Liver (tissue), 8 donors: ENCODE measurements at regions not wholly inside any gene's neighbourhood (a gene's known extent, or its start where the extent isn't known, plus 50 kb on each side); places are given as distances from the start of the nearest gene placed in this dataset.

Experiments used
- DNase-seq: peaks from one replicate; pipeline ENCODE4 v3.0.0-alpha.2; 2017; ENCODE audit warnings: low spot score
- H3K27ac ChIP-seq, 2 donors: one replicate each; pipeline ENCODE4 v1.7.0; 2013; ENCODE audit warnings: inconsistent platforms in 2 of 2, low read length in 2 of 2, control low read depth in 1 of 2, low read depth in 1 of 2, mild to moderate bottlenecking in 1 of 2
- H3K27me3 ChIP-seq, 4 donors: one replicate each; pipeline versions ENCODE4 v1.6.1 to v1.7.0; 2013; ENCODE audit warnings: low read length in 3 of 4, inconsistent platforms in 1 of 4, mild to moderate bottlenecking in 1 of 4, moderate library complexity in 1 of 4; ENCODE audit not compliant: control insufficient read depth in 4 of 4, insufficient read depth in 4 of 4
- H3K36me3 ChIP-seq, 4 donors: one replicate each; pipeline versions ENCODE4 v1.6.1 to v1.7.0; 2013; ENCODE audit warnings: low read length in 3 of 4, mild to moderate bottlenecking in 3 of 4, low read depth in 1 of 4, moderate library complexity in 1 of 4; ENCODE audit not compliant: control insufficient read depth in 4 of 4, insufficient read depth in 3 of 4
- H3K4me1 ChIP-seq, 4 donors: one replicate each; pipeline versions ENCODE4 v1.6.1 to v1.7.0; 2013; ENCODE audit warnings: low read length in 3 of 4, mild to moderate bottlenecking in 3 of 4, moderate library complexity in 1 of 4; ENCODE audit not compliant: control insufficient read depth in 4 of 4, insufficient read depth in 4 of 4
- H3K4me3 ChIP-seq, 3 donors: one replicate each; pipeline versions ENCODE4 v1.6.1 to v1.7.0; 2013; ENCODE audit warnings: low read length in 3 of 3, control low read depth in 1 of 3, low read depth in 1 of 3, mild to moderate bottlenecking in 1 of 3
- H3K9ac ChIP-seq, 2 donors: one replicate each; pipeline ENCODE4 v1.7.0; 2013; ENCODE audit warnings: low read length in 2 of 2, mild to moderate bottlenecking in 2 of 2, moderate library complexity in 2 of 2, control low read depth in 1 of 2, low read depth in 1 of 2
- H3K9me3 ChIP-seq, 4 donors: one replicate each; pipeline versions ENCODE4 v1.6.1 to v1.7.0; 2013; ENCODE audit warnings: low read length in 3 of 4; ENCODE audit not compliant: control insufficient read depth in 4 of 4
- EGR1 ChIP-seq, 2 donors: IDR thresholded peaks; 2 replicates each; pipeline ENCODE4 v1.6.1; 2016 to 2018; ENCODE audit warnings: antibody characterized with exemption in 2 of 2, low read depth in 2 of 2
- FOXA1 ChIP-seq: IDR thresholded peaks from 2 replicates; pipeline ENCODE4 v1.6.1; 2016; ENCODE audit warnings: antibody characterized with exemption
- FOXA2 ChIP-seq: IDR thresholded peaks from 2 replicates; pipeline ENCODE4 v1.6.1; 2016; ENCODE audit warnings: antibody characterized with exemption
- GABPA ChIP-seq, 2 donors: IDR thresholded peaks in 1 of 2; conservative IDR thresholded peaks in 1 of 2; 2 replicates each; pipeline ENCODE4 v1.6.1; 2016; ENCODE audit warnings: antibody characterized with exemption in 2 of 2, mild to moderate bottlenecking in 1 of 2, moderate library complexity in 1 of 2
- HNF4A ChIP-seq, 2 donors: conservative IDR thresholded peaks; 2 replicates each; pipeline ENCODE4 v1.6.1; 2016; ENCODE audit warnings: antibody characterized with exemption in 2 of 2, mild to moderate bottlenecking in 2 of 2
- HNF4G ChIP-seq: IDR thresholded peaks from 2 replicates; pipeline ENCODE4 v1.6.1; 2016; ENCODE audit warnings: antibody characterized with exemption
- JUND ChIP-seq, 2 donors: IDR thresholded peaks; 2 replicates each; pipeline ENCODE4 v1.6.1; 2016; ENCODE audit warnings: antibody characterized with exemption in 2 of 2
- MAX ChIP-seq: IDR thresholded peaks from 2 replicates; pipeline ENCODE4 v1.6.1; 2016; ENCODE audit warnings: antibody characterized with exemption
- NR2F2 ChIP-seq: IDR thresholded peaks from 2 replicates; pipeline ENCODE4 v1.6.1; 2016; ENCODE audit warnings: antibody characterized with exemption
- RAD21 ChIP-seq, 2 donors: IDR thresholded peaks; 2 replicates each; pipeline ENCODE4 v1.6.1; 2016; ENCODE audit warnings: antibody characterized with exemption in 2 of 2, mild to moderate bottlenecking in 2 of 2
- RXRA ChIP-seq, 2 donors: IDR thresholded peaks; 2 replicates each; pipeline ENCODE4 v1.6.1; 2017 to 2018; ENCODE audit warnings: antibody characterized with exemption in 2 of 2, mild to moderate bottlenecking in 1 of 2
- SP1 ChIP-seq: IDR thresholded peaks from 2 replicates; pipeline ENCODE4 v1.6.1; 2018; ENCODE audit warnings: antibody characterized with exemption, mild to moderate bottlenecking
- TAF1 ChIP-seq: conservative IDR thresholded peaks from 2 replicates; pipeline ENCODE4 v1.6.1; 2016; ENCODE audit warnings: antibody characterized with exemption, mild to moderate bottlenecking
- YY1 ChIP-seq: IDR thresholded peaks from 2 replicates; pipeline ENCODE4 v1.6.1; 2016; ENCODE audit warnings: antibody characterized with exemption, mild to moderate bottlenecking
- ZBTB33 ChIP-seq: IDR thresholded peaks from 2 replicates; pipeline ENCODE4 v1.6.1; 2016; ENCODE audit warnings: antibody characterized with exemption
- WGBS: extraction: QIAGEN DNeasy Blood & Tissue Kit; methylation state at CpG from one replicate; pipeline ENCODE4 v1.1.7; 2013; 5-methylcytosine and 5-hydroxymethylcytosine counted together
- TF ChIP-seq, protein P1 (sequence below): IDR thresholded peaks from 2 replicates; pipeline ENCODE4 v1.6.1; 2016; ENCODE audit warnings: antibody characterized with exemption
- TF ChIP-seq, protein P2 (sequence below): fragments of 150-350 bp; IDR thresholded peaks from 2 replicates; pipeline ENCODE4 v1.5.1; 2017; ENCODE audit warnings: improper control_type of control experiment, low read depth, low read length; ENCODE audit not compliant: missing input control
- TF ChIP-seq, protein P3 (sequence below): IDR thresholded peaks from 2 replicates; pipeline ENCODE4 v1.6.1; 2016; ENCODE audit warnings: antibody characterized with exemption, mild to moderate bottlenecking
- donor health status: healthy.
- donor health status: healthy.
- donor health status: healthy.
- donor health status: healthy.
- donor health status: healthy.

DNA sequence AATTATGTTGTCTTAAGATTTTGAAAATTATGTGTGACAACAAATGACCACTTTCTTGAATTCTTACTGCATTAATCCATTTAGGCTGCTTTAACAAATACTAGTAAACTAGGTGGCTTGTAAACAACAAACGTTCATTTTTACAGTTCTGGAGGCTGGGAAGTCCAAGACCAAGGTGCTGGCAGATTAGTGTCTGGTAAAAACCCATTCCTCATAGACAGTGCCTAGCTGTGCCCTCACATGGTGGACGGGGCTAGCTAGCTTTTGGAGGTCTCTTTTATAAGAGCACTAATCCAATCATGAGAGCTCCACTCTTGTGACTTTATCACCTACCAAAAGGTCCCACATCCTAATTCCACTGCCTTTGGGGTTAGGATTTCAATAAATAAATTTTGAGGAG, 425.8 kb downstream of the SPRY1 start:
- no peak overlapping the region for H3K9ac ChIP-seq
- no peaks in the 10 kb centered on the region for H3K27me3 ChIP-seq
- TF ChIP-seq FOXA2 = no peak
- TF ChIP-seq, protein P1, sequence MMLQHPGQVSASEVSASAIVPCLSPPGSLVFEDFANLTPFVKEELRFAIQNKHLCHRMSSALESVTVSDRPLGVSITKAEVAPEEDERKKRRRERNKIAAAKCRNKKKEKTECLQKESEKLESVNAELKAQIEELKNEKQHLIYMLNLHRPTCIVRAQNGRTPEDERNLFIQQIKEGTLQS = no peak
- TF ChIP-seq MAX = no peak
- no peak for TF ChIP-seq ZBTB33
- no peak for TF ChIP-seq JUND (IDR thresholded peaks at IDR 0.05)
- TF ChIP-seq TAF1 = no peak
- no peak for TF ChIP-seq GABPA (IDR thresholded peaks at IDR 0.05 in 1 of 2, conservative IDR thresholded peaks at IDR 0.05 in 1 of 2)
- TF ChIP-seq NR2F2 = no peak
- TF ChIP-seq HNF4G = no peak
- TF ChIP-seq YY1 = no peak
- TF ChIP-seq RAD21 (IDR thresholded peaks at IDR 0.05) = no peak
- no peak for TF ChIP-seq SP1
- TF ChIP-seq, protein P2, sequence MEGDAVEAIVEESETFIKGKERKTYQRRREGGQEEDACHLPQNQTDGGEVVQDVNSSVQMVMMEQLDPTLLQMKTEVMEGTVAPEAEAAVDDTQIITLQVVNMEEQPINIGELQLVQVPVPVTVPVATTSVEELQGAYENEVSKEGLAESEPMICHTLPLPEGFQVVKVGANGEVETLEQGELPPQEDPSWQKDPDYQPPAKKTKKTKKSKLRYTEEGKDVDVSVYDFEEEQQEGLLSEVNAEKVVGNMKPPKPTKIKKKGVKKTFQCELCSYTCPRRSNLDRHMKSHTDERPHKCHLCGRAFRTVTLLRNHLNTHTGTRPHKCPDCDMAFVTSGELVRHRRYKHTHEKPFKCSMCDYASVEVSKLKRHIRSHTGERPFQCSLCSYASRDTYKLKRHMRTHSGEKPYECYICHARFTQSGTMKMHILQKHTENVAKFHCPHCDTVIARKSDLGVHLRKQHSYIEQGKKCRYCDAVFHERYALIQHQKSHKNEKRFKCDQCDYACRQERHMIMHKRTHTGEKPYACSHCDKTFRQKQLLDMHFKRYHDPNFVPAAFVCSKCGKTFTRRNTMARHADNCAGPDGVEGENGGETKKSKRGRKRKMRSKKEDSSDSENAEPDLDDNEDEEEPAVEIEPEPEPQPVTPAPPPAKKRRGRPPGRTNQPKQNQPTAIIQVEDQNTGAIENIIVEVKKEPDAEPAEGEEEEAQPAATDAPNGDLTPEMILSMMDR = no peak
- TF ChIP-seq, protein P3, sequence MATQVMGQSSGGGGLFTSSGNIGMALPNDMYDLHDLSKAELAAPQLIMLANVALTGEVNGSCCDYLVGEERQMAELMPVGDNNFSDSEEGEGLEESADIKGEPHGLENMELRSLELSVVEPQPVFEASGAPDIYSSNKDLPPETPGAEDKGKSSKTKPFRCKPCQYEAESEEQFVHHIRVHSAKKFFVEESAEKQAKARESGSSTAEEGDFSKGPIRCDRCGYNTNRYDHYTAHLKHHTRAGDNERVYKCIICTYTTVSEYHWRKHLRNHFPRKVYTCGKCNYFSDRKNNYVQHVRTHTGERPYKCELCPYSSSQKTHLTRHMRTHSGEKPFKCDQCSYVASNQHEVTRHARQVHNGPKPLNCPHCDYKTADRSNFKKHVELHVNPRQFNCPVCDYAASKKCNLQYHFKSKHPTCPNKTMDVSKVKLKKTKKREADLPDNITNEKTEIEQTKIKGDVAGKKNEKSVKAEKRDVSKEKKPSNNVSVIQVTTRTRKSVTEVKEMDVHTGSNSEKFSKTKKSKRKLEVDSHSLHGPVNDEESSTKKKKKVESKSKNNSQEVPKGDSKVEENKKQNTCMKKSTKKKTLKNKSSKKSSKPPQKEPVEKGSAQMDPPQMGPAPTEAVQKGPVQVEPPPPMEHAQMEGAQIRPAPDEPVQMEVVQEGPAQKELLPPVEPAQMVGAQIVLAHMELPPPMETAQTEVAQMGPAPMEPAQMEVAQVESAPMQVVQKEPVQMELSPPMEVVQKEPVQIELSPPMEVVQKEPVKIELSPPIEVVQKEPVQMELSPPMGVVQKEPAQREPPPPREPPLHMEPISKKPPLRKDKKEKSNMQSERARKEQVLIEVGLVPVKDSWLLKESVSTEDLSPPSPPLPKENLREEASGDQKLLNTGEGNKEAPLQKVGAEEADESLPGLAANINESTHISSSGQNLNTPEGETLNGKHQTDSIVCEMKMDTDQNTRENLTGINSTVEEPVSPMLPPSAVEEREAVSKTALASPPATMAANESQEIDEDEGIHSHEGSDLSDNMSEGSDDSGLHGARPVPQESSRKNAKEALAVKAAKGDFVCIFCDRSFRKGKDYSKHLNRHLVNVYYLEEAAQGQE = no peak
- no peak for TF ChIP-seq EGR1 (IDR thresholded peaks at IDR 0.05; ENCODE audit: low read depth in 2 of 2)
- no peak for TF ChIP-seq RXRA (IDR thresholded peaks at IDR 0.05)
- TF ChIP-seq FOXA1 = no peak
- TF ChIP-seq HNF4A (conservative IDR thresholded peaks at IDR 0.05) = no peak
- H3K36me3 ChIP-seq = no peaks in the 10 kb centered on the region
- no peaks in the 10 kb centered on the region for H3K4me1 ChIP-seq
- WGBS = 78% methylated on average over 2 of the region's 2 CpGs
- H3K4me3 ChIP-seq = no peak overlapping the region
- peaks cover 0 to 3% (median 0%) of the 10 kb centered on the region in 4 donors for H3K9me3 ChIP-seq
- H3K27ac ChIP-seq = no peak overlapping the region
- DNase-seq = no peak
